ENCODE measurements at regions not wholly inside any gene's neighbourhood (a gene's known extent, or its start where the extent isn't known, plus 50 kb on each side); places are given as distances from the start of the nearest gene placed in this dataset.

DNA sequence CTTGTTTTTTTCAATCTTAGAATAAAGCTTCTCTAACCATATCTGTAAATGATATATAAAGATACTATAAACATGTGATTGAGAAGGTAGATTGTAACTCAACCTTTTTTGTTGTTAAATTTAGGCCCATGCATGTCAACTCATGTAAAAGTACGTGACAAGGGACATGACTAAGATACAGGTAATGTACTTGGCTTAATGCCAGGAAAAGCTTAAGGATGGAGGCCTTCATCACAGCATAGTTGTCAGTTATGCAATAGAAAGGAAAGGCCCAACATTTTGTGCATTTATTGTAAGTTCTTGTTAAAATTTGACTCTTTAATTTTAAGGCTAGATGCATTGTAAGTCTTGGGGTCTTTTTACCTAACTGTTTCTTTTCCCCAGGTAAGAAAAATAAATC, 305.1 kb downstream of the LTN1 start:
- TF ChIP-seq, protein P1, sequence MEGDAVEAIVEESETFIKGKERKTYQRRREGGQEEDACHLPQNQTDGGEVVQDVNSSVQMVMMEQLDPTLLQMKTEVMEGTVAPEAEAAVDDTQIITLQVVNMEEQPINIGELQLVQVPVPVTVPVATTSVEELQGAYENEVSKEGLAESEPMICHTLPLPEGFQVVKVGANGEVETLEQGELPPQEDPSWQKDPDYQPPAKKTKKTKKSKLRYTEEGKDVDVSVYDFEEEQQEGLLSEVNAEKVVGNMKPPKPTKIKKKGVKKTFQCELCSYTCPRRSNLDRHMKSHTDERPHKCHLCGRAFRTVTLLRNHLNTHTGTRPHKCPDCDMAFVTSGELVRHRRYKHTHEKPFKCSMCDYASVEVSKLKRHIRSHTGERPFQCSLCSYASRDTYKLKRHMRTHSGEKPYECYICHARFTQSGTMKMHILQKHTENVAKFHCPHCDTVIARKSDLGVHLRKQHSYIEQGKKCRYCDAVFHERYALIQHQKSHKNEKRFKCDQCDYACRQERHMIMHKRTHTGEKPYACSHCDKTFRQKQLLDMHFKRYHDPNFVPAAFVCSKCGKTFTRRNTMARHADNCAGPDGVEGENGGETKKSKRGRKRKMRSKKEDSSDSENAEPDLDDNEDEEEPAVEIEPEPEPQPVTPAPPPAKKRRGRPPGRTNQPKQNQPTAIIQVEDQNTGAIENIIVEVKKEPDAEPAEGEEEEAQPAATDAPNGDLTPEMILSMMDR (conservative IDR thresholded peaks at IDR 0.05 in 1 of 2, IDR thresholded peaks at IDR 0.05 in 1 of 2; ENCODE audit: extremely low read depth in 1 of 2, insufficient read depth in 1 of 2, low read depth in 1 of 2, low read length in 2 of 2) = no peak
- TF ChIP-seq EZH2 (IDR thresholded peaks at IDR 0.05; ENCODE audit: borderline replicate concordance, low read length) = no peak
